SU-DHL-6 (cell line): ENCODE measurements at regions not wholly inside any gene's neighbourhood (a gene's known extent, or its start where the extent isn't known, plus 50 kb on each side); places are given as distances from the start of the nearest gene placed in this dataset.

Experiments
- CTCF ChIP-seq: fragments of 200-600 bp; sonication (generic); IDR thresholded peaks from one replicate; pipeline ENCODE4 v1.5.1; 2017; ENCODE audit warnings: antibody characterized with exemption, mild to moderate bottlenecking, low read length, moderate library complexity; ENCODE audit not compliant: insufficient read depth, poor library complexity, severe bottlenecking
- EZH2phosphoT487 ChIP-seq: fragments of 200-600 bp; sonication (generic), shearing (Covaris generic); conservative IDR thresholded peaks from 2 replicates; pipeline ENCODE4 v1.6.1; 2018; ENCODE audit warnings: mild to moderate bottlenecking, antibody characterized with exemption, low read length, moderate library complexity, mixed read lengths

- TF ChIP-seq CTCF (no peak), EZH2phosphoT487 (no peak)
Measured at GRCh38 chr13:76474356-76474755, 411.8 kb downstream of the KCTD12 start.
